WERI-Rb-1 (cell line): ENCODE measurements at regions not wholly inside any gene's neighbourhood (a gene's known extent, or its start where the extent isn't known, plus 50 kb on each side); places are given as distances from the start of the nearest gene placed in this dataset.

Experiments used
- DNase-seq: peaks from one replicate; pipeline ENCODE4 v3.0.0-alpha.2; 2020
- H3K27ac ChIP-seq: fragments of 250-450 bp; sonication (Bioruptor Pico); 2 replicates; pipeline ENCODE4 v1.5.1; 2020; ENCODE audit warnings: mild to moderate bottlenecking, moderate library complexity
- H3K27me3 ChIP-seq: fragments of 250-450 bp; sonication (Bioruptor Pico); 2 replicates; pipeline ENCODE4 v1.5.1; 2021; ENCODE audit warnings: mild to moderate bottlenecking, low read depth, moderate library complexity; ENCODE audit not compliant: insufficient read depth, severe bottlenecking
- H3K36me3 ChIP-seq: fragments of 250-450 bp; sonication (Bioruptor Pico); 2 replicates; pipeline ENCODE4 v1.5.1; 2020; ENCODE audit warnings: mild to moderate bottlenecking, moderate library complexity
- H3K4me3 ChIP-seq: 2 replicates; pipeline ENCODE4 v1.5.1; 2011; ENCODE audit warnings: low read depth, mild to moderate bottlenecking, control low read depth, low read length
- H3K9me3 ChIP-seq: fragments of 250-450 bp; sonication (Bioruptor Pico); 2 replicates; pipeline ENCODE4 v1.5.1; 2021; ENCODE audit warnings: mild to moderate bottlenecking, moderate library complexity; ENCODE audit not compliant: severe bottlenecking
- CTCF ChIP-seq: IDR thresholded peaks from 2 replicates; pipeline ENCODE4 v1.5.1; 2011; ENCODE audit warnings: low read depth, mild to moderate bottlenecking, control low read depth, inconsistent platforms, low read length

GRCh38 chr15:95295896-95296625 is 1034.4 kb upstream of the NR2F2 start:
- no peak for TF ChIP-seq CTCF
- H3K27me3 ChIP-seq: peaks cover 27% of the 10 kb centered on the region
- no peaks in the 10 kb centered on the region for H3K9me3 ChIP-seq
- no peaks in the 10 kb centered on the region for H3K36me3 ChIP-seq
- H3K4me3 ChIP-seq: no peak overlapping the region
- no peak overlapping the region for H3K27ac ChIP-seq
- no peak for DNase-seq

DNA sequence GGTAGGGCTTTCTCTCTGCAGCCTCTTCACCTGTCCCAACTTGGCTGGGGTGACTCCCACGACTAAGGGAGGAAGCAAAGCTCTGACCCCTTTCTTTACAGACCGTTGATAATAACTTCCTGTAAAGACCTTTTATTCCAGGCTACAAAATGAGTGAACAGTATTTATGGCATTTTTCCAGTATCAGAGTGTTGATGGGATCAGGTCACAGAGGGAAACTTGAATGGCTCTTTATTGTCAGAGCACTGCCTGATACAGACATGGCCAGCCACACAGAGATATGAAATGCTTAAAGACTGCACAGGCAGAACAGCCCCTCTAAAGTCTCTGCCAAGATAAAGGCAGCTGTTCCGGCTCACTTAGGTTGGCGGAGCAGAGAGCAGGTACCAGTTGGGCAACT is 1033.9 kb upstream of the NR2F2 start:
- Histone ChIP-seq H3K27me3 (peaks cover 27% of the 10 kb centered on the region), H3K9me3 (no peaks in the 10 kb centered on the region), H3K27ac (no peak overlapping the region), H3K36me3 (no peaks in the 10 kb centered on the region), H3K4me3 (no peak overlapping the region)
- no peak for TF ChIP-seq CTCF
- DNase-seq: no peak

DNA sequence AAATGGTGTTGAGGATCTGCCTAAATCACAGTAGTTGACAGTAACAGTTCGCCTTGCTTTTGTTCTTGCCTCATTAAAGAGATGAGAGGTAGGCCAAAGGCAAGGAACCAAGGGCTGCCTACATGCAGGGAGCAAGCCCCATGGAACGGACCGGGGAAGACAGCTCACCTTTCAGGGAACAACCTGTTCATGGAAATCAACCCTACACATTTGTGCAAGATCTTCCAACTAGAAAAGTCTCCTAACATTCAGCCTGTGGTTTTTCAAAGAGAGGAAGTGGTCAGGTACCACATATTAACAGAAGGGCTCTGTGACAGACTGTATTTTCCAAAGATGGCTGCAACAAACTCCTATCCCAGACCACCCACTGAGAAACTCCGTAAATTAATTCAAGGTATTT is 1031.8 kb upstream of the NR2F2 start:
- no peak for DNase-seq
- H3K27me3 ChIP-seq: peaks cover 27% of the 10 kb centered on the region
- no peak overlapping the region for H3K27ac ChIP-seq
- H3K9me3 ChIP-seq: no peaks in the 10 kb centered on the region
- no peak for TF ChIP-seq CTCF
- no peaks in the 10 kb centered on the region for H3K36me3 ChIP-seq
- no peak overlapping the region for H3K4me3 ChIP-seq

- H3K9me3 ChIP-seq: no peaks in the 10 kb centered on the region
- H3K27me3 ChIP-seq: peaks cover 17% of the 10 kb centered on the region
- no peak overlapping the region for H3K4me3 ChIP-seq
- H3K27ac ChIP-seq: no peak overlapping the region
- TF ChIP-seq CTCF: no peak
- DNase-seq: no peak
- H3K36me3 ChIP-seq: no peaks in the 10 kb centered on the region
Observed at GRCh38 chr15:95300958-95301357, 1029.5 kb upstream of the NR2F2 start.

- TF ChIP-seq CTCF: no peak
- no peaks in the 10 kb centered on the region for H3K9me3 ChIP-seq
- H3K27ac ChIP-seq: no peak overlapping the region
- no peaks in the 10 kb centered on the region for H3K36me3 ChIP-seq
- H3K4me3 ChIP-seq: no peak overlapping the region
- DNase-seq: no peak
- peaks cover 12% of the 10 kb centered on the region for H3K27me3 ChIP-seq
Observed at GRCh38 chr15:95302206-95302605, 1028.3 kb upstream of the NR2F2 start.

DNA sequence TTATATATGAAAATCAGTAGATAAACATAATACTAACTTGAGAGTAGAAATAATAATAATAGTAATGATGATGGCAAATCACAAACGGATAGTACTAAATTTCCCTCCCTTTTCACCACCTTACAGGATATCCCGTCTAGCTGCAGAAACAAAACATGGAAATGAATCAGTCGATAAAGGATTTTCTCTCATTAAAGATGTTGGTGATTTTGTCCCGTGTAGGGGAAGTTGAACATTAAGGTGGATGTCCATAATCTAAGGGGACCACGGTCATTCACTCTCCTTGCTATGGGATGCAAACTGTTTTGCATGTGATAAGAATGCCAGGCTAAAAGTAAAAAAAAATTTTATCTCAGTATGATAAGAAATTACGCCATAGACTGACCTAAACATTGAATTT is 1027.7 kb upstream of the NR2F2 start:
- TF ChIP-seq CTCF: no peak
- H3K27ac ChIP-seq: no peak overlapping the region
- H3K4me3 ChIP-seq: no peak overlapping the region
- no peaks in the 10 kb centered on the region for H3K36me3 ChIP-seq
- no peak for DNase-seq
- H3K27me3 ChIP-seq: peaks cover 12% of the 10 kb centered on the region
- no peaks in the 10 kb centered on the region for H3K9me3 ChIP-seq
